HEK293T (cell line): ENCODE measurements at regions not wholly inside any gene's neighbourhood (a gene's known extent, or its start where the extent isn't known, plus 50 kb on each side); places are given as distances from the start of the nearest gene placed in this dataset.

Source experiments
- CTCF ChIA-PET: fragments of 350-600 bp; formaldehyde crosslinking; extraction: SDS; loops from one replicate; lab custom pipeline; 2021; ENCODE audit warnings: antibody characterized with exemption, inconsistent platforms; lab: Yijun Ruan, JAX
- POLR2A ChIA-PET: fragments of 350-600 bp; formaldehyde crosslinking; extraction: SDS; loops from one replicate; lab custom pipeline; 2020; ENCODE audit warnings: antibody characterized with exemption, inconsistent platforms; lab: Yijun Ruan, JAX
- DNase-seq: peaks from one replicate; pipeline ENCODE4 v3.0.0; 2012; ENCODE audit warnings: mixed read lengths; ENCODE audit errors: extremely low spot score
- ARNT ChIP-seq: fragments of 450-650 bp; IDR thresholded peaks from 2 replicates; pipeline ENCODE4 v1.6.1; 2017; ENCODE audit warnings: mild to moderate bottlenecking
- BHLHE40 ChIP-seq: fragments of 450-650 bp; IDR thresholded peaks from 2 replicates; pipeline ENCODE4 v1.6.1; 2016; ENCODE audit warnings: mild to moderate bottlenecking, moderate library complexity, borderline replicate concordance
- CTBP1 ChIP-seq: fragments of 450-650 bp; IDR thresholded peaks from 2 replicates; pipeline ENCODE4 v1.6.1; 2016; ENCODE audit warnings: borderline replicate concordance
- ELF4 ChIP-seq: fragments of 450-650 bp; IDR thresholded peaks from 2 replicates; pipeline ENCODE4 v1.6.1; 2017; ENCODE audit warnings: antibody characterized with exemption
- FOXA1 ChIP-seq: fragments of 450-650 bp; IDR thresholded peaks from 2 replicates; pipeline ENCODE4 v1.6.1; 2016; ENCODE audit warnings: mild to moderate bottlenecking
- FOXK2 ChIP-seq: fragments of 450-650 bp; IDR thresholded peaks from 2 replicates; pipeline ENCODE4 v1.6.1; 2016; ENCODE audit warnings: mild to moderate bottlenecking
- FOXM1 ChIP-seq: fragments of 450-650 bp; IDR thresholded peaks from 2 replicates; pipeline ENCODE4 v1.6.1; 2017; ENCODE audit warnings: mild to moderate bottlenecking, borderline replicate concordance
- HDGF ChIP-seq: fragments of 450-650 bp; IDR thresholded peaks from 2 replicates; pipeline ENCODE4 v1.6.1; 2017; ENCODE audit warnings: antibody characterized with exemption, borderline replicate concordance
- L3MBTL2 ChIP-seq: fragments of 450-650 bp; conservative IDR thresholded peaks from 2 replicates; pipeline ENCODE4 v1.6.1; 2016; ENCODE audit warnings: mild to moderate bottlenecking
- LEF1 ChIP-seq: fragments of 450-650 bp; IDR thresholded peaks from 2 replicates; pipeline ENCODE4 v1.6.1; 2017; ENCODE audit warnings: mild to moderate bottlenecking, borderline replicate concordance
- NFRKB ChIP-seq: fragments of 450-650 bp; IDR thresholded peaks from 2 replicates; pipeline ENCODE4 v1.6.1; 2016; ENCODE audit warnings: mild to moderate bottlenecking, moderate library complexity
- PKNOX1 ChIP-seq: fragments of 450-650 bp; IDR thresholded peaks from 2 replicates; pipeline ENCODE4 v1.6.1; 2016
- SP1 ChIP-seq: fragments of 450-650 bp; IDR thresholded peaks from 2 replicates; pipeline ENCODE4 v1.6.1; 2017
- SUZ12 ChIP-seq: fragments of 450-650 bp; IDR thresholded peaks from 2 replicates; pipeline ENCODE4 v1.6.1; 2016; ENCODE audit warnings: mild to moderate bottlenecking
- TARDBP ChIP-seq: fragments of 450-650 bp; IDR thresholded peaks from 2 replicates; pipeline ENCODE4 v1.6.1; 2016
- ZNF384 ChIP-seq: fragments of 450-650 bp; IDR thresholded peaks from 2 replicates; pipeline ENCODE4 v1.6.1; 2016

- DNase-seq = no peak
- TF ChIP-seq ARNT (no peak), PKNOX1 (no peak), FOXK2 (no peak), CTBP1 (no peak), LEF1 (no peak), TARDBP (no peak), FOXA1 (no peak), NFRKB (no peak), SP1 (no peak), ZNF384 (no peak), ELF4 (no peak), FOXM1 (no peak), HDGF (no peak), BHLHE40 (no peak), SUZ12 (no peak)
- POLR2A ChIA-PET = no interaction called here
- CTCF ChIA-PET = no interaction called here
Measured at GRCh38 chr13:104580931-104581330, 1514.7 kb upstream of the SLC10A2 start.

GRCh38 chr13:104577071-104577815 is 1511.0 kb upstream of the SLC10A2 start:
- TF ChIP-seq HDGF = no peak
- CTCF ChIA-PET = no interaction called here
- POLR2A ChIA-PET = no interaction called here
- no peak for DNase-seq

- POLR2A ChIA-PET = no interaction called here
- no peak for DNase-seq
- CTCF ChIA-PET = interaction anchor here (0.6 to 1.9 kb wide), 5 partner anchors 18 to 1464 kb away, joined by 3 to 9 read pairs (median 3); no protein-coding TSS in a partner anchor
- TF ChIP-seq HDGF (no peak), SP1 (no peak), FOXK2 (no peak), PKNOX1 (no peak), L3MBTL2 (no peak), ELF4 (no peak), ZNF384 (no peak), BHLHE40 (no peak), LEF1 (no peak), TARDBP (no peak), SUZ12 (no peak), ARNT (no peak)
Measured at GRCh38 chr13:104571893-104572229, 1505.6 kb upstream of the SLC10A2 start.

- TF ChIP-seq FOXK2 (no peak), ARNT (no peak), FOXM1 (no peak), HDGF (no peak), SP1 (no peak), NFRKB (no peak)
- peak; percentile 30 for DNase-seq
- POLR2A ChIA-PET = no interaction called here
- CTCF ChIA-PET = interaction anchor here (0.6 to 1.9 kb wide), 5 partner anchors 18 to 1464 kb away, joined by 3 to 9 read pairs (median 3); no protein-coding TSS in a partner anchor
Measured at GRCh38 chr13:104571161-104571892, 1505.1 kb upstream of the SLC10A2 start.

GRCh38 chr13:104567114-104567513 is 1500.9 kb upstream of the SLC10A2 start:
- TF ChIP-seq SP1 = no peak
- TF ChIP-seq ARNT = no peak
- TF ChIP-seq CTBP1 = no peak
- no peak for TF ChIP-seq TARDBP
- no peak for TF ChIP-seq NFRKB
- no peak for TF ChIP-seq HDGF
- TF ChIP-seq FOXA1 = no peak
- no peak for TF ChIP-seq PKNOX1
- no peak for TF ChIP-seq ELF4
- ChIA-PET POLR2A (no interaction called here), CTCF (interaction anchor here (0.5 kb wide), 1 partner anchor 36 kb away, joined by 3 read pairs; no protein-coding TSS in a partner anchor)
- no peak for DNase-seq

- no peak for TF ChIP-seq TARDBP
- no peak for TF ChIP-seq HDGF
- no peak for TF ChIP-seq FOXK2
- no peak for TF ChIP-seq L3MBTL2
- no peak for TF ChIP-seq BHLHE40
- no peak for TF ChIP-seq FOXA1
- no peak for TF ChIP-seq SUZ12
- no peak for TF ChIP-seq CTBP1
- no peak for TF ChIP-seq PKNOX1
- no peak for TF ChIP-seq SP1
- TF ChIP-seq ELF4 = no peak
- TF ChIP-seq ARNT = no peak
- no peak for TF ChIP-seq ZNF384
- no peak for TF ChIP-seq LEF1
- no peak for TF ChIP-seq NFRKB
- TF ChIP-seq FOXM1 = no peak
- no peak for DNase-seq
- ChIA-PET CTCF (no interaction called here), POLR2A (no interaction called here)
Measured at GRCh38 chr13:104565888-104566287, 1499.7 kb upstream of the SLC10A2 start.
